UCSD-AML1 (cell line): ENCODE measurements at regions not wholly inside any gene's neighbourhood (a gene's known extent, or its start where the extent isn't known, plus 50 kb on each side); places are given as distances from the start of the nearest gene placed in this dataset.
"Not testable (repeated sequence)": the region's sequence is repeated elsewhere in the genome, so short reads cannot be mapped to it uniquely, and the experiment has no call there.

Source experiments
- DNase-seq: peaks from one replicate; lab custom pipeline; 2025; ENCODE audit not compliant: unreplicated experiment; lab: John Stamatoyannopoulos, UW

DNA sequence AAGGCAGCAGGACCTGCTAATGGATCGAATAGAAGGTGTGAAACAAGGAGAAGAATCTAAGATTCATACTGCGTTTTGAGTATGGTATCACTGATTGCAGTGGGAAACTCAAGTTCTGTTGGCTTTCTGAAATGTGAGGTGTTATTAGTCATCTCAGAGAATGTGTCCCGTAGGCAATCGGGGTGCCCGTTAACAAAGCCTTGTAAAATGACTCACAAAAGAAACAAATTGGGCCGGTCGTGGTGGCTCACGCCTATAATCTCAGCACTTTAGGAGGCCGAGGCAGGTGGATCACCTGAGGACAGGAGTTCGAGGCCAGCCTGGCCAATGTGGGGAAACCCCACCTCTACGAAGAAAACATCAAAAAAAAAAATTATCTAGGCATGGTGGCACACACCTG, 118.2 kb upstream of the C7orf33 start:
- no peak for DNase-seq

DNA sequence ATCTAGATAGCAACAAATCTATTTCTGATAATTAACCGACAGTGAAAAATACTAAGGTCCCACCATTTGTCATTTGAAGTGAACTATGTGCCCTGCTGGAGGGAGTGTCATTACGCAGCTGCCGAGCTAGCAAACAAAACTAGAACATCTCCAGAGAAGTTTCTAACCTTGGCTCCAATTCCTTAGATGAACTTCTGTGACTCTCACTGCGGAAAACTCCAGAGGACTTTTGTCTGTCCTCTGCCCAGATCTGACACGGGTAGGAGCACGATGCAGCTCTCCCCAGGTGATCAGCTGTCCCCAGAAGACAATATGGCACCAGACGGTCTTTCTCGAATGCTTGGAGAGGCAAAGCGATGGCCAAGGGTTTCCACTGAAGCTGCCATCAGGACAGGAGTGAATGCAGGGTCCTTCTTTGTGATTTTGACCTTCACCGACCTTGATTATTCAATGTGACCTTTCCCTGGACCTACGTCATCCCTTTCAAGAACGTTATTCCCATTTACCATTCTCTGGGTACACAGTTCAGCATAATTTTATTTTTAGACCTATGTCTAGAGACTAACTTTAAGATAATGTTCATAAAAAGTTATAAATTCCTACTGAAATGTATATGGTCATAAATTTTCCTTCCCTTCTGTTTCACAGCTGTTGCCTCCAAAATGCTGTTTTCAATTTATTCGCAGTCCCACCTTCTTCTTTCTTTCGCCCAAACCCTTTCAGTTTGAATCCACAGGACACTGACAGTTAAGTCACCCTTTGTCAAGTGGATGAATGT, 116.7 kb upstream of the C7orf33 start:
- no peak for DNase-seq

DNA sequence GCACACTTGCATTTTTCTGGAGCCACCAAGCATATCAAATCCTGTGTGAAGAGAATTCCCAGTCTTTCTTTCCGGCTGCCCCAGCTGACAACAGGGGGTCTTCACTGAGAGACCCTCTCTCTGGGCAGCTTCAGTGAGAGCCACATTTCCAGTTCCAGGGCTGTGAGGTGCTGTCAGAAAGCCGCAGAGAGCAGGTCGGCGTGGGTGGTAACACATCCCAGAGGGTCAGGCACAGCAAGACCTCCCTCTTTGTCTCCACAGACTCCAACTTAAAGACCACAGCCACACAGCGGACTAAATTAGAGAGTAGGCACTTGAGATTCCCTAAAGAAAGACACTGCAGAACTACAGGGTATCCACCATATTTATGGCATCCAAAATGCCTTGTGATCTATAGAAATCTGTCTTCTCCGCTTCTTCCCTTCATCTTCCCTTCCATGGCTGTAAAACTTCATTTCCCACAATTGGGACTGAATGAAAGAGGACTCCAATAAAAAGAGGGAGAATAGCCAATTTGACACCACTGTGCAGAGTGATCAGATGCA, 116.0 kb upstream of the C7orf33 start:
- DNase-seq: no peak

DNA sequence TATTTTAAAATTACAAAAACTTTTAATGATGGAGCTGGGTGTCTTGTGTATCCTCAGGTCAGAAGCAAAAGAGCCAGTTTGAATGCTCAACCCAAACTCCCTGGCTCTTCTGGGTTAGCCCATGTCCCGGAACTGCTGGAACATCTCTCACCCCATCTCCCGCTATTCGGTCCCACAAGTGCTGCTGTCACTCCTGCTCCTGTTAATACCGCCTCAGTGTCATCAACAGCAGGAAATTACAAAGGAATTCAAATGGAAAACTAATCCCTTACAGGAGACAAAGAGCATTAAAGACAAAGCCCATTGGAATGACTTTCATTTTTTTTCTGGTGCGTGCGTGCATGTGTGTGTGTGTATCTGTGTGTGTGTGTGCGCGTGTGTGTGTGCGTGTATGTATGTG, 112.0 kb upstream of the C7orf33 start:
- no peak for DNase-seq

DNA sequence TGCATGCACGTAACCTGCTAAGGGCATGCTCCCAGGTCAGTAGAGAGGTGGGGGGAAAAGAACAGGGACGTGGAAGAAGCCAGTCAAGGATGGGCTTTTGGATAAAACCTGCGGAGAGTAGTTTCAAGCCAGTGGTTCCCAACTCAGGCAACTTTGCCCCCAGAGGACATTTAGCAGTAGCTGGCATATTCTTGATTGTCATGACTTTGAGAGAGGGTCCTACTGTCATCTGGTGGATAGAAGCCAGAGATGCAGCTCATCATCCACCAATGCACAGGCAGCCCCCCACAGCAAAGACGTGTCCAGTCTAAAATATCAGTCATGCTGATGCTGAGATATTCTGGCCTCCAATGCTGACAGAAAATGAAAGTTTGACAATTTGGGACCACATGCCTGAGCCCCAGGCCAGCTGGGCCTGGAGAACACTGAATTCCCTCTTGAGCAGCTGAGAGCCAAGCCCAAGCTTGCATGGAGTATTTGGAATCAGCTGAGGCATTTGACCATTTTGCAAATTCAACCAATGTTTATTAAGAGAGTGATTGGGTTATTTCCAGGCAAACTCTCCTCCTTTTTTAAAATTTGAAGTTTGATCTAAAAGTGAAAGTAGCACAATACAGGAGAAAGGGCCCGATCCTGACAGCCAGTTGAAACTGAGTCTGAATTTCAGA, 110.0 kb upstream of the C7orf33 start:
- DNase-seq: no peak

DNA sequence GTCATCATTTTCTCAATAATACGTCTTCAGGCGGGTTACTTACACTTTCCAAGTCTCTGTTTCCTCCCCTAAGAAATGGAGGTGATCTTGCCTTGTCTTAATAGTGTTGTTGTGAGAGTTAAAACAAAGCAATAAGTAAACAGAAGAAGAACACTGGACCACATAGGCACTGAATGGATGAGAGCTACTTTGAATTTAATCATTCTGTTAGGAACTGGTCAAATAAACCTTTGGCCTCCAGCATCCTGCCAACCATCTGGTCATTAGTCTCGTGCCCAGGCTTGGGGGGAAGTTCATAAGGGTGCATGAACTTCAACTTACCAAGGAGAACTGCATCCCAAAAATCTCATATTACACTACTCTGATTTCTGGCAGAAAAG, 109.4 kb upstream of the C7orf33 start:
- no peak for DNase-seq

DNA sequence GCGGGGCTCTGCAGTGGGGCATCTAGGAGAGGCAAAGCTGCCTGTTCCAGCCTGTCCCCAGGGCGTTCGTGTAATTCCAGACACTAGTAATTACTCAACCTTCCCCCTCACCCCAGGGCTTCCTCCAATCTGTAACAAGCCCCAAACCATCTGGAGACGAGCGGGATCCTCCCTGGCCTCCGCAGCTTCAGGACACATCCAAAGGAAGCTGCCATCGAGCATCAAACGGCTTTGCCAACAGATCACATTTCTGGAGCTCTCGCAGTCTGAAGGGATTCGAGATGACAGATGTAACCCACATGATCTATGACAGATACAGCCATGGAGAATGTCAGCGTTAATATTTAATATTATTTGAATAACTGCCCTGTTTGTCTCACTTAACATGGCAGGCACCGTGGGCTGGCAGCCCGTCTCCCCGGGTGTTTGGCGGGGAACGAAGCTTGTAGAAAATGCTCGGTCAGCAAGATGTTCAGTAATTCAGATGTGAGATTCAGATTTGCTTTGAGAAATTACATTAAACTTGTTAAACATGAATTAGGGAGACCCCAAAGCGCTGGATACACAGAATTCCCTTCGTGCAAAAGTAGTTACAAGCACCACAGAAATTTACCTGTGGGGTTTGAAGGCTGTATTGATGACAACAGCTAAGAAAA, 108.5 kb upstream of the C7orf33 start:
- no peak for DNase-seq

DNA sequence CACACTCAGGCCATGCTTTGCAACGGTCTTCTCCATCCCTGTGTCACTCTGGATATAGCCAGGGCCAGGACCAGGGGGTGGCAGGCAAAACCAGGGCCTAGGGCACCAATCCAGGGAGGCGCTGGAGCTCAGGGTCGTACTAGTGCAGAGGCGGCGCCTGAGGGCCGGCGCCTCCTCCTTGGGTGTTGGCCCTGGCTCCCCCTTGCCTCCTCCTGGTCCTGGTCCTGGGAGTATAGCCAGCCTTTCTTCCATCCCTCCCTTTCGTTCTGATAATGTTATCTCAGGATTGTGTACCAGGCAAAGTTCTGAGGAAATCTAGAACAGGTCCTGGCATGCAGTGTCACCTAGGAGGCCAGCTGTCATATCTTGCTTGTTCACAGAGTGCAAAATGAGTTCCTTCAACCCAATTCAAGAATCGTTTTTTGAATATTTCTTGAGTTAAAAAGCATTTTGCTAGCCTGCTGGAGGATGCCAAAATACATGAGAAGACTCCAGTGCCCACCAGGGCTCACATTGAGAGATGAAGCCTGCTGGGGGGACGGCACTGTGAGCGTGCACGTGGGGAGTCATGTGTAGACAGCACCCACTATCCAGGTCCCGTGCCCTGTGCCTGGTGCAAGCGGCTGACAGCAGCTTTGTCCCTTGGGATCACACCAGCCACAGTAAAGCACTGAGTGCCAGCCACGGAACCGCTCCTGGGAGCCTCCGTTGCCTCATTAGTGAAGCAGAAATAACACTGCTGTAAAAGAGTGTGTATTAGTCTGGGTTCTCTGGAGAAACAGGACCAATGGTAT, 106.9 kb upstream of the C7orf33 start:
- DNase-seq: no peak

DNA sequence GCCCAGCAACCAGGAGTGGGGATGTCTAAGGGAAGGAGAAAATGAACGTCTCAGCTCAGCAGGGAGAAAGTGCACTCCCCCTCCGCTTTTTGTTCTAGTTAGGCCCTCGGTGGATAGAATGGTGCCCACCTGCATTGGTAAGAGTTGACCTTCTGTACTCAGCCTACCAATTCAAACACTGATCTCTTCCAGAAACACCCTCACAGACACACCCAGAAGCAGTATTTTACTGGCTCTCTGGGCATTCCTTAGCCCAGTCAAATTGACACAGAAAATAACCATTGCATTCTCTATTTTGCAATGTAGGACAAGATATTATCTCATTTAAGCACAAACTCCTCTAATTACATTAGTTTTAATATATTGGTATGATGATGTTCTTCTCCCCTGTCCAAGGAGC, 106.1 kb upstream of the C7orf33 start:
- no peak for DNase-seq

DNA sequence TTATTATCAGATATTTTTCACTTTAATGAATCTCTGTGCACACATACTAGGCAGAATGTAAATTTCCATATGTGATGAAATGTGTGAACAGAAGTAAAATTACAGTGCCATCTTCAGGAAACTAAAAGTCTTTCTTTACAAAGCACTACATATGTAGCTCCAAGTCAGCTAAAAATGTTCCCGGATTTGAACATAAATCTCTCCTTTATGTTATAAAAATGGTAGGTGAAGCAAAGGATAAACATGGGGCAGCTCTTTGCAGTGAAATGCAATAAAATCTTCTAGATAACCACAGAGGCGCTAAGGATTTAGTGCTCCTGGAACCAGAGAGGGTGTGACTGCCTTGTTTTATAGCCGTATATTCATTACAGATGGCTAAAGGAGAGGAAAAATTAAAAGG, 104.9 kb upstream of the C7orf33 start:
- no peak for DNase-seq

DNA sequence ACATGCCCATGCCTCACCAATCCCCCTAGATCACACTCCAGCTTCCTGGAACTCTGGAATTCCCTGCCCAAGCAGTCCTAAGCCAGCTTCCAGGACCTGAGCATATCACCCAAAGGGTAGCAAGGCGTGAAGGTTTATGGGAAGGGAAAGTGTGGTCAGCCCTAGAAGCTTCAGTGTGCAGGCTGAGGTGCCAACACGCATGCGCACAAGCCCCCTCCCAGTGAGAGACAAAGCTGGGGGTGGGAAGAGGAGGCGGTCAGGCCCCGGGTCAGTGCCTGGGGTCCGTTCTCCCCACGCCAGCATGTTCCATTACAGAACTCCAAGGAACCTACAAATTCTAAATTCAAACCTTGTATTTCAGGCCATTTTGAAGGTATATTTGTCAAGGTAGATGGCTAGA, 103.6 kb upstream of the C7orf33 start:
- DNase-seq: no peak

DNA sequence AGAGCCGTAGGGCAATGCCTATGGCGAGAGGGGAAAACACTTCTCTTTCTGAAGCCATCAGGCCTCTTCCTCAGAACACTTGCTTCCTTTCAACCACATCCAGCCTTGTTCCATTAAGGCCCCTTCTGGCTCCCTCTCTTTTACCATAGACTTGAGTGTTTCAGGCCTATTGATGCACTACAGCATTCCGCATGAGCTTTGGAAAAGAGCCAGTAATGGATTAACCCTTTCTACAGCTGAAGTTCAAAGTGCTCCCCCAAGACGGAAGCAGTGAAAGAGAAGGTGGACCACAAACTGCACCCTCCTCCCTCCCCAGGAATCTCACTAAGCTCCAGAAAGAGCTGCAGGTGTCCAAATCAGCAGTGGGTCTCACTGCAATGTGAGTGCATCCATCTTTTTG, 102.7 kb upstream of the C7orf33 start:
- DNase-seq: no peak

DNA sequence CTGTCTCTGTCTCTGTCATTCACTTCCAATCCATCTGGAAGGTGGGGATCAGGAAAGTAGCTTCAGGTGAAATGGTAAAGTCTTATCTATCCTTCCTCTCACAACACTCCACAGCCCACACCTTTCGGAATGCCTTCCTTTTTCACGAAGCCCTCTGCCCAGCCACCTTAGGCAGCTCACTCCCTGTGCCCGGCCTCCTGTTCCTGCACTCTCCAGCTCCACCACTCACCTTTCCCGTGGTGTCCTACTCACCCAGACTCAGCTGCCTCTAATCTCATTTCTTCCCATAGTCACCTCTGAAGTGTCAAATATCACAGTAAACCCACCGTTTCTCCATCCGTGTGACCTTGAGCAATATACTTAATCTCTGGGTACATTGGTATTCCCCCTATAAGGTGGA, 100.9 kb upstream of the C7orf33 start:
- no peak for DNase-seq

DNA sequence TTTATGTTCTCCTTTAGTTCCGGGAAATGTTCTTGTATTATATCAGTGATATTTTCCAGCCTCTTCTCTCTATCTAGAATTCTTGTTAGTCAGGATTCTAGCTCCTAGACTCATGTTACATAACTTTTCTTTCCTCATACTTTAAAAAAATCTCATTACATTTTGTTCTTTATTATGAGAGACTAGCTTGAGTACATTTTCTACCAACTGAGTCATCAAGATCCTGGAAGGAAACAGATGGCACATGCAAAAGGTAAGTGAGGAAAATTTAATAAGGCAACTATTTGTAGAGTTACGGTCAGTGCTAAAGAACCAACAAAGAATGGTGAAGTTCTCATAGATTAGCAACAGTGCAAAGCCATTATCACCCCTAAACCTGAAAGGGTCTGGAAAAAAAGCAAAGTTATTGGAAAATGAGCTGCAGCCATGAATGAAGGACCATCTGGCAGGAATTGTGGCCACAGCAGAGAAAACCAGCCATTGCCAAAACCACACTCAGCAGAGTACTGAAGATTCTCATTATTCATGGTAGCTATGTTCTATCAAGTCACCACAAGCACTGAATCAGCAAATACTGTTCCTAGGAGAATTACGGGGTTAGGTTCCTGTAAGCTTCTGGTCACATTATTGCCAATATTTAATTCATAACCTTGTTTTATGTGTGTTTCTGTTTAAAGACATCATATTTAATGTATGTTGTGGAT, 98.3 kb upstream of the C7orf33 start:
- no peak for DNase-seq

DNA sequence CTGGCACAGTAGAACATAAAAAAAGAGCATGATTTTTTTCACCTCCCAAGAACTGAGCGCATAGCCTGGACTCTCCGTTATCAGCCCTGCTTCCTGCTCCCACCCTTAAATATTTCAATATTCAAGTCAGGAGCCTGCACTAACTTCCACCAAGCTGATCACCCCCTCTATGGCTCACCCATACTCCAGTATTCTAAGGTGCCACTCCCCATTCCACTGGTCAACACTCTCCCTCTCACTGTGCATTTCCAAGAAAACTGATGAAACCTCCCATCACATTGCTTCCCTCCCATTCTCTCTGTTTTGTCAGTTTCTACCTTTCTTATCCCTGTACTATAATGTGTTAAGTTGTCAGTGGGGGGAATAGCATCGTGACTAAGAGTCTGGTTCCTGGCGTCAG, 95.0 kb upstream of the C7orf33 start:
- DNase-seq: no peak

DNA sequence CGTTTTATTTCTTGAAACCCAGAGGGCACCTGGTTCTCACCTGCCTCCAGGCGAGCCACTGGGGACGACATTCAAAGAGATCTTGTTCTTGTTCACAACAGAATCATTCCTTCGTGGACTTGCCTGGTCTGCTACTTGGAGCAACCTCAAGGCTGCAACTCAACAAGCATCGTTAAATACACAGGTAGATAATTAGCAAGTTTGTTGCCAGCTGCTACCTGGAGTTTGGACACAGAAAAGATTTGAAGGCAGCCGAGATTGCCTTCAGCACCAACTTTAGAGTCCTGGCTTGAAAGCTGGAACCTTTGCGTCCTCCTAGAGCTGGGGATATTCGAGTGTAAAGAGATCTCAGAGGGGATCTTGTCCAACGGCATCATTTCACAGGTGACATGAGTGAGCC, 89.6 kb upstream of the C7orf33 start:
- no peak for DNase-seq

DNA sequence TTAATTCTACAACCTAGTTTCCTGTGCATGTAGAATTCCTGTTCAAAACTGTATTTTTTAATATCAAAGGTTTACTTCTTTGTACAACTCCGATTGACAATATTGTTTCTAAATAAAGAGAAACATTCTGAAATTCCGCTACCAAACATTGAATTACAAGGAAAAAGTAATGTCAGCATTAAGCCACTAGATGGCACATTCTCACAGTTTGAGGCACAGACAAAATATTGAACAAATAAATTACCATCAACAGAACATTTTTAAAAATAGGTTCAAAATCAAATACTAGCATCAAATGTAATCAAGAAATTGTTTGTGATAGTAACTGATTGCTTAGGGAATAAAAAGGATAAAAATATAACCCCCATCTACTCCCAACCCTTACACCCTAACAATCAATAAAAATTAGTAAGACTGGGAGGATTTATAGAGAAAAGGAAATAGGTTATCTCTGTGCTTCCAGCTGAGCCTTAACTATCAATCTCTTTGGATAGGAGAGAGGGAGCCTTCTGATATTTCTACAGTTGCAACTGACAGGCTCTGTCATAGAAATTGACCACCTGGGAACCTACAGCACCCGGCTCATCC, 86.6 kb upstream of the C7orf33 start:
- DNase-seq: no peak

DNA sequence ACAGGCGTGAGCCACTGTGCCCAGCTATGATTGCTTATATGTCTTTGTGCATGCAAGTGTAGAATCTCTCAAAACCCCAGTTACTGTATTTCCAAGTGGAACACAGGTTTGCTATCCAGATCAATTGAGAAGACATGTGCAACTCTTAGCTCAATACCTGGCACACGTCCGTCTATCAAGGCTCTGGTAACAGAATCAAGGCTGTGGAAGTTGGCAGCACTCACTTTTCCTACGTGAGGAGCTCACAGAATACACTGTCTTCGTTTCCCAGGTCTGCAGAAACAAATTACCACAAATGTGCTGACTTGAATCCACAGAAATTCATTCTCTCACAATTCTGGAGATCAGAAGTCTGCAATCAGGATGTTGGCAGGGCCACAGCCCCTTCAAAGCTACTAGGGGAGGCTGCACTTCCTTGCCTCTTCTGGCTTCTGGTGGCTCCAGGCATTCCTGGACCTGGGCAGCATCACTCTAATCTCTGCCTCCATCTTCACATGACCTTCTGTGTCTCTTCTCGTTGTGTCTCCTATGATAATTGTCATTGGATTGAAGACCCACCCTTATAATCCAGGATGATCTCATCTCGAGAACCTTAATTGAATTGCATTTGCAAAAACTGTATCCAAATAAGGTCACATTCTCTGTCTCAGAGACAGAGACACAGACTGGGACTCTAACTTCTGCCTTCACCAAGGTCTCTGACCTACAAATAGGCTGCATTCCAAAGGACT, 84.8 kb upstream of the C7orf33 start:
- DNase-seq: no peak

DNA sequence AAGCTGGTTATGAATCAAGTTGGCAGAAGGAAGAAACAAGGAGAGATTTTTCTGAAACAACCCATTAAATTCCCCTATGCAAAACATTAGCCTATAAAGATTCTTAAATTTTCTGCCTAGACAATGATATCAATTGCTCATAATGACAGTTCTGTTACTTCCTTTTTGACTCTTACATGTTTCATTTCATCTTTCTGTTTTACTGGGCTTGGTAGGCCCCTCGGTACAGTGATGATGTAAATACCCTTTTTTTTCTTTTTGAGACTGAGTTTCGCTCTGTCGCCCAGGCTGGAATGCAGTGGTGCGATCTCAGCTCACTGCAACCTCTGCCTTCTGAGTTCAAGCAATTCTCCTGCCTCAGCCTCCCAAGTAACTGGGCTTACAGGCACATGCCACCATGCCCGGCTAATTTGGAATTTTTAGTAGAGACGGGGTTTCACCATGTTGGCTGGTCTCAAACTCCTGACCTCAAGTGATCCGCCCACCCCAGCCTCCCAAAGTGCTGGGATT, 83.4 kb upstream of the C7orf33 start:
- not testable (repeated sequence) for DNase-seq
